HEK293 (cell line): ENCODE measurements at regions not wholly inside any gene's neighbourhood (a gene's known extent, or its start where the extent isn't known, plus 50 kb on each side); places are given as distances from the start of the nearest gene placed in this dataset.

Experiments used
- CTCF ChIA-PET: fragments of 350-600 bp; formaldehyde crosslinking; extraction: SDS; loops from one replicate; lab custom pipeline; 2021; ENCODE audit warnings: antibody characterized with exemption; lab: Yijun Ruan, JAX
- POLR2A ChIA-PET: fragments of 300-600 bp; formaldehyde crosslinking; extraction: SDS; loops from one replicate; lab custom pipeline; 2020; ENCODE audit warnings: antibody characterized with exemption, inconsistent platforms; lab: Yijun Ruan, JAX
- H3K27ac ChIP-seq: fragments of 200-500 bp; sonication (Bioruptor generic); 2 replicates; pipeline ENCODE4 v1.5.1; 2014; ENCODE audit warnings: low read depth, low read length, control low read depth, inconsistent platforms; ENCODE audit errors: extremely low read depth
- H3K36me3 ChIP-seq, 2 experiments: fragments of 200-500 bp in 1 of 2; sonication (Bioruptor generic) in 1 of 2; 1 replicate in 1 of 2; 2 replicates in 1 of 2; pipeline ENCODE4 v1.5.1; 2014 to 2017; ENCODE audit warnings: inconsistent platforms in 2 of 2, low read length in 2 of 2; ENCODE audit not compliant: control insufficient read depth in 2 of 2, insufficient read depth in 1 of 2
- H3K4me1 ChIP-seq: fragments of 200-500 bp; sonication (Bioruptor generic); 2 replicates; pipeline ENCODE4 v1.5.1; 2014; ENCODE audit warnings: mild to moderate bottlenecking, low read length, inconsistent platforms; ENCODE audit not compliant: control insufficient read depth, insufficient read depth
- H3K4me3 ChIP-seq: 2 replicates; pipeline ENCODE4 v1.5.1; 2011; ENCODE audit warnings: low read depth, mild to moderate bottlenecking, control low read depth, low read length, moderate library complexity
- H3K9me3 ChIP-seq: fragments of 200-500 bp; sonication (Bioruptor generic); 2 replicates; pipeline ENCODE4 v1.5.1; 2014; ENCODE audit warnings: low read depth, low read length, inconsistent platforms; ENCODE audit not compliant: control insufficient read depth, insufficient read depth
- KLF8 ChIP-seq: fragments of 450-650 bp; formaldehyde crosslinking; IDR thresholded peaks from 2 replicates; pipeline ENCODE4 v1.5.1; 2016; ENCODE audit warnings: missing biosample characterization, missing genetic modification characterization
- SP3 ChIP-seq: fragments of 450-650 bp; formaldehyde crosslinking; IDR thresholded peaks from 2 replicates; pipeline ENCODE4 v1.5.1; 2016; ENCODE audit warnings: missing biosample characterization, missing genetic modification characterization
- TRIM28 ChIP-seq: IDR thresholded peaks from 2 replicates; pipeline ENCODE4 v1.6.1; 2011; ENCODE audit warnings: low read length, control low read depth, borderline replicate concordance
- ZBTB1 ChIP-seq: fragments of 450-650 bp; formaldehyde crosslinking; IDR thresholded peaks from 2 replicates; pipeline ENCODE4 v1.5.1; 2016; ENCODE audit warnings: missing biosample characterization, missing genetic modification characterization
- ZBTB20 ChIP-seq: fragments of 450-650 bp; formaldehyde crosslinking; IDR thresholded peaks from 2 replicates; pipeline ENCODE4 v1.5.1; 2016; ENCODE audit warnings: missing biosample characterization, missing genetic modification characterization
- ZBTB21 ChIP-seq: fragments of 450-650 bp; formaldehyde crosslinking; IDR thresholded peaks from 2 replicates; pipeline ENCODE4 v1.5.1; 2017; ENCODE audit warnings: missing biosample characterization, missing genetic modification characterization
- ZNF175 ChIP-seq: fragments of 450-650 bp; formaldehyde crosslinking; IDR thresholded peaks from 2 replicates; pipeline ENCODE4 v1.5.1; 2016; ENCODE audit warnings: missing biosample characterization, missing genetic modification characterization
- ZNF23 ChIP-seq: fragments of 450-650 bp; formaldehyde crosslinking; IDR thresholded peaks from 2 replicates; pipeline ENCODE4 v1.5.1; 2016; ENCODE audit warnings: missing biosample characterization, missing genetic modification characterization, borderline replicate concordance
- ZNF266 ChIP-seq: fragments of 450-650 bp; formaldehyde crosslinking; IDR thresholded peaks from 2 replicates; pipeline ENCODE4 v1.5.1; 2016; ENCODE audit warnings: missing biosample characterization, missing genetic modification characterization, low read depth
- ZNF416 ChIP-seq: fragments of 450-650 bp; formaldehyde crosslinking; IDR thresholded peaks from 2 replicates; pipeline ENCODE4 v1.5.1; 2016; ENCODE audit warnings: missing biosample characterization, missing genetic modification characterization
- ZNF670 ChIP-seq: fragments of 450-650 bp; formaldehyde crosslinking; IDR thresholded peaks from 2 replicates; pipeline ENCODE4 v1.5.1; 2016; ENCODE audit warnings: missing biosample characterization, missing genetic modification characterization, low read depth
- ZNF747 ChIP-seq: fragments of 450-650 bp; formaldehyde crosslinking; IDR thresholded peaks from 2 replicates; pipeline ENCODE4 v1.5.1; 2016; ENCODE audit warnings: missing biosample characterization, missing genetic modification characterization
- ZSCAN16 ChIP-seq: fragments of 450-650 bp; formaldehyde crosslinking; IDR thresholded peaks from 2 replicates; pipeline ENCODE4 v1.5.1; 2016; ENCODE audit warnings: missing biosample characterization, missing genetic modification characterization
- ZSCAN30 ChIP-seq: fragments of 450-650 bp; IDR thresholded peaks from 2 replicates; pipeline ENCODE4 v1.5.1; 2018; ENCODE audit warnings: missing biosample characterization, mild to moderate bottlenecking, missing genetic modification characterization, moderate library complexity
- TF ChIP-seq, protein P1 (sequence below): fragments of 450-650 bp; formaldehyde crosslinking; IDR thresholded peaks from 2 replicates; pipeline ENCODE4; 2016; ENCODE audit warnings: missing biosample characterization, missing genetic modification characterization
- TF ChIP-seq, protein P2 (sequence below): fragments of 450-650 bp; formaldehyde crosslinking; IDR thresholded peaks from 2 replicates; pipeline ENCODE4 v1.5.1; 2016; ENCODE audit warnings: missing biosample characterization, missing genetic modification characterization
- TF ChIP-seq, protein P3 (sequence below): fragments of 450-650 bp; formaldehyde crosslinking; IDR thresholded peaks from 2 replicates; pipeline ENCODE4 v1.5.1; 2016; ENCODE audit warnings: missing biosample characterization, missing genetic modification characterization
- TF ChIP-seq, protein P4 (sequence below): fragments of 450-650 bp; formaldehyde crosslinking; IDR thresholded peaks from 2 replicates; pipeline ENCODE4 v1.5.1; 2017; ENCODE audit warnings: missing biosample characterization, missing genetic modification characterization
- TF ChIP-seq, protein P5 (sequence below): fragments of 450-650 bp; formaldehyde crosslinking; IDR thresholded peaks from 2 replicates; pipeline ENCODE4 v1.5.1; 2016; ENCODE audit warnings: missing biosample characterization, missing genetic modification characterization

DNA sequence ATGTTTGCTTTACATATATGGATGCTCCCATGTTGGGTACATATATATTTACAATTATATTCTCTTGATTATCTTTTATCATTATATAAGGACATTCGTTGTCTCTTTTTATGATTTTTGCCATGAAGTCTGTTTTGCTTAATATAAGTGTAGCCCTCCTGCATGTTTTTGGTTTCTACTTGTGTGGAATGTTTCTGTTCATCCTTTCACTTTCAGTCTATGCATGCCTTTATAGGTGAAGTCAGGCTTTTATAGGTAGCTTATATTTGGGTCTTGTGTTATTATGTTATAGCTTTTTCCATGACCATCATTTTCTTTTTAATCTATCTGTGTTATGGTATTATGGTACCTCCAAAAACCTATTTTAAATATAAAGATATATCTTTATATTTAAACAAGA lies 612.5 kb upstream of the HS3ST5 start (continued):
- TF ChIP-seq TRIM28 = no peak
- TF ChIP-seq ZBTB20 (tag by site-specific recombination) = no peak
- no peak for TF ChIP-seq ZNF266 (tag by site-specific recombination)
- no peak for TF ChIP-seq SP3
- TF ChIP-seq, protein P1, sequence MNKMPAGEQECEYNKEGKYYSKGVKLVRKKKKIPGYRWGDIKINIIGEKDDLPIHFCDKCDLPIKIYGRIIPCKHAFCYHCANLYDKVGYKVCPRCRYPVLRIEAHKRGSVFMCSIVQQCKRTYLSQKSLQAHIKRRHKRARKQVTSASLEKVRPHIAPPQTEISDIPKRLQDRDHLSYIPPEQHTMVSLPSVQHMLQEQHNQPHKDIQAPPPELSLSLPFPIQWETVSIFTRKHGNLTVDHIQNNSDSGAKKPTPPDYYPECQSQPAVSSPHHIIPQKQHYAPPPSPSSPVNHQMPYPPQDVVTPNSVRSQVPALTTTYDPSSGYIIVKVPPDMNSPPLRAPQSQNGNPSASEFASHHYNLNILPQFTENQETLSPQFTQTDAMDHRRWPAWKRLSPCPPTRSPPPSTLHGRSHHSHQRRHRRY = no peak
- no peak for TF ChIP-seq ZBTB21 (tag by site-specific recombination)
- TF ChIP-seq, protein P2, sequence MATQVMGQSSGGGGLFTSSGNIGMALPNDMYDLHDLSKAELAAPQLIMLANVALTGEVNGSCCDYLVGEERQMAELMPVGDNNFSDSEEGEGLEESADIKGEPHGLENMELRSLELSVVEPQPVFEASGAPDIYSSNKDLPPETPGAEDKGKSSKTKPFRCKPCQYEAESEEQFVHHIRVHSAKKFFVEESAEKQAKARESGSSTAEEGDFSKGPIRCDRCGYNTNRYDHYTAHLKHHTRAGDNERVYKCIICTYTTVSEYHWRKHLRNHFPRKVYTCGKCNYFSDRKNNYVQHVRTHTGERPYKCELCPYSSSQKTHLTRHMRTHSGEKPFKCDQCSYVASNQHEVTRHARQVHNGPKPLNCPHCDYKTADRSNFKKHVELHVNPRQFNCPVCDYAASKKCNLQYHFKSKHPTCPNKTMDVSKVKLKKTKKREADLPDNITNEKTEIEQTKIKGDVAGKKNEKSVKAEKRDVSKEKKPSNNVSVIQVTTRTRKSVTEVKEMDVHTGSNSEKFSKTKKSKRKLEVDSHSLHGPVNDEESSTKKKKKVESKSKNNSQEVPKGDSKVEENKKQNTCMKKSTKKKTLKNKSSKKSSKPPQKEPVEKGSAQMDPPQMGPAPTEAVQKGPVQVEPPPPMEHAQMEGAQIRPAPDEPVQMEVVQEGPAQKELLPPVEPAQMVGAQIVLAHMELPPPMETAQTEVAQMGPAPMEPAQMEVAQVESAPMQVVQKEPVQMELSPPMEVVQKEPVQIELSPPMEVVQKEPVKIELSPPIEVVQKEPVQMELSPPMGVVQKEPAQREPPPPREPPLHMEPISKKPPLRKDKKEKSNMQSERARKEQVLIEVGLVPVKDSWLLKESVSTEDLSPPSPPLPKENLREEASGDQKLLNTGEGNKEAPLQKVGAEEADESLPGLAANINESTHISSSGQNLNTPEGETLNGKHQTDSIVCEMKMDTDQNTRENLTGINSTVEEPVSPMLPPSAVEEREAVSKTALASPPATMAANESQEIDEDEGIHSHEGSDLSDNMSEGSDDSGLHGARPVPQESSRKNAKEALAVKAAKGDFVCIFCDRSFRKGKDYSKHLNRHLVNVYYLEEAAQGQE = no peak

DNA sequence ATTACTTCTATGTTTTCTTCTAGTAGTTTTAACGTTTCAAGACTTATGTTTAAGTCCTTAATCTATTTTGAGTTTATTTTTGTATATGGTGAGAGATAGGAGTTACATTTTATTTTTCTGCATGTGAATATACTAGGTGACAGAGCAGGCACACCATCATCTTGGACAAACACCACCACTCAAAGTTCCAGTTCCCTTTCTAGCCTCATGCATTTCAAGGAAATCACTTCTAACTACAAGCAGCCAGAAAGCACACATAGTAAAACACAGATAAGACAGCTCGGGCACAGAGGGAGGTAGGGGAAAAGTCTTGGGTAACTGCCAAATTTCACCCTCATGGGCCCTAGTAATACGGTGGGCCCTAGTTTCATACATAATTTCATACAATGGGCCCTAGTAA lies 609.4 kb upstream of the HS3ST5 start:
- Histone ChIP-seq H3K36me3 (no peaks in the 10 kb centered on the region), H3K4me3 (no peak overlapping the region), H3K27ac (no peak overlapping the region), H3K9me3 (no peaks in the 10 kb centered on the region), H3K4me1 (no peaks in the 10 kb centered on the region)
- ChIA-PET CTCF (no interaction called here), POLR2A (no interaction called here)
- TF ChIP-seq ZNF416 (tag by site-specific recombination) = no peak
- TF ChIP-seq, protein P3, sequence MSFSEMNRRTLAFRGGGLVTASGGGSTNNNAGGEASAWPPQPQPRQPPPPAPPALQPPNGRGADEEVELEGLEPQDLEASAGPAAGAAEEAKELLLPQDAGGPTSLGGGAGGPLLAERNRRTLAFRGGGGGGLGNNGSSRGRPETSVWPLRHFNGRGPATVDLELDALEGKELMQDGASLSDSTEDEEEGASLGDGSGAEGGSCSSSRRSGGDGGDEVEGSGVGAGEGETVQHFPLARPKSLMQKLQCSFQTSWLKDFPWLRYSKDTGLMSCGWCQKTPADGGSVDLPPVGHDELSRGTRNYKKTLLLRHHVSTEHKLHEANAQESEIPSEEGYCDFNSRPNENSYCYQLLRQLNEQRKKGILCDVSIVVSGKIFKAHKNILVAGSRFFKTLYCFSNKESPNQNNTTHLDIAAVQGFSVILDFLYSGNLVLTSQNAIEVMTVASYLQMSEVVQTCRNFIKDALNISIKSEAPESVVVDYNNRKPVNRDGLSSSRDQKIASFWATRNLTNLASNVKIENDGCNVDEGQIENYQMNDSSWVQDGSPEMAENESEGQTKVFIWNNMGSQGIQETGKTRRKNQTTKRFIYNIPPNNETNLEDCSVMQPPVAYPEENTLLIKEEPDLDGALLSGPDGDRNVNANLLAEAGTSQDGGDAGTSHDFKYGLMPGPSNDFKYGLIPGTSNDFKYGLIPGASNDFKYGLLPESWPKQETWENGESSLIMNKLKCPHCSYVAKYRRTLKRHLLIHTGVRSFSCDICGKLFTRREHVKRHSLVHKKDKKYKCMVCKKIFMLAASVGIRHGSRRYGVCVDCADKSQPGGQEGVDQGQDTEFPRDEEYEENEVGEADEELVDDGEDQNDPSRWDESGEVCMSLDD (tag by site-specific recombination) = no peak
- TF ChIP-seq ZBTB1 (tag by site-specific recombination) = no peak
- TF ChIP-seq KLF8 (tag by site-specific recombination) = no peak
- no peak for TF ChIP-seq ZNF23 (tag by site-specific recombination)
- TF ChIP-seq, protein P4, sequence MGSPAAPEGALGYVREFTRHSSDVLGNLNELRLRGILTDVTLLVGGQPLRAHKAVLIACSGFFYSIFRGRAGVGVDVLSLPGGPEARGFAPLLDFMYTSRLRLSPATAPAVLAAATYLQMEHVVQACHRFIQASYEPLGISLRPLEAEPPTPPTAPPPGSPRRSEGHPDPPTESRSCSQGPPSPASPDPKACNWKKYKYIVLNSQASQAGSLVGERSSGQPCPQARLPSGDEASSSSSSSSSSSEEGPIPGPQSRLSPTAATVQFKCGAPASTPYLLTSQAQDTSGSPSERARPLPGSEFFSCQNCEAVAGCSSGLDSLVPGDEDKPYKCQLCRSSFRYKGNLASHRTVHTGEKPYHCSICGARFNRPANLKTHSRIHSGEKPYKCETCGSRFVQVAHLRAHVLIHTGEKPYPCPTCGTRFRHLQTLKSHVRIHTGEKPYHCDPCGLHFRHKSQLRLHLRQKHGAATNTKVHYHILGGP (tag by site-specific recombination) = no peak
- TF ChIP-seq ZNF175 (tag by site-specific recombination) = no peak
- no peak for TF ChIP-seq ZSCAN30 (tag by site-specific recombination)
- TF ChIP-seq SP3 = no peak
- TF ChIP-seq ZNF670 (tag by site-specific recombination) = no peak
- no peak for TF ChIP-seq ZSCAN16
- TF ChIP-seq ZNF747 = no peak
- TF ChIP-seq, protein P5, sequence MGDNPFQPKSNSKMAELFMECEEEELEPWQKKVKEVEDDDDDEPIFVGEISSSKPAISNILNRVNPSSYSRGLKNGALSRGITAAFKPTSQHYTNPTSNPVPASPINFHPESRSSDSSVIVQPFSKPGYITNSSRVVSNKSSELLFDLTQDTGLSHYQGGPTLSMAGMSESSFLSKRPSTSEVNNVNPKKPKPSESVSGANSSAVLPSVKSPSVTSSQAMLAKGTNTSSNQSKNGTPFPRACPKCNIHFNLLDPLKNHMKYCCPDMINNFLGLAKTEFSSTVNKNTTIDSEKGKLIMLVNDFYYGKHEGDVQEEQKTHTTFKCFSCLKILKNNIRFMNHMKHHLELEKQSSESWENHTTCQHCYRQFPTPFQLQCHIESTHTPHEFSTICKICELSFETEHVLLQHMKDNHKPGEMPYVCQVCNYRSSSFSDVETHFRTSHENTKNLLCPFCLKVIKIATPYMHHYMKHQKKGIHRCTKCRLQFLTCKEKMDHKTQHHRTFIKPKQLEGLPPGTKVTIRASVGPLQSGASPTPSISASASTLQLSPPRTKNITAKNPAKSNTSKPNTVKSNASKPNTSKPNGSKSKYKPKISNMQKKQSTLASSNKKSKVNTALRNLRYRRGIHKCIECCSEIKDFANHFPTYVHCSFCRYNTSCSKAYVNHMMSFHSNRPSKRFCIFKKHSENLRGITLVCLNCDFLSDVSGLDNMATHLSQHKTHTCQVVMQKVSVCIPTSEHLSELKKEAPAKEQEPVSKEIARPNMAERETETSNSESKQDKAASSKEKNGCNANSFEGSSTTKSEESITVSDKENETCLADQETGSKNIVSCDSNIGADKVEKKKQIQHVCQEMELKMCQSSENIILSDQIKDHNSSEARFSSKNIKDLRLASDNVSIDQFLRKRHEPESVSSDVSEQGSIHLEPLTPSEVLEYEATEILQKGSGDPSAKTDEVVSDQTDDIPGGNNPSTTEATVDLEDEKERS (tag by site-specific recombination) = no peak
